ENCODE measurements at regions not wholly inside any gene's neighbourhood (a gene's known extent, or its start where the extent isn't known, plus 50 kb on each side); places are given as distances from the start of the nearest gene placed in this dataset.

DNA sequence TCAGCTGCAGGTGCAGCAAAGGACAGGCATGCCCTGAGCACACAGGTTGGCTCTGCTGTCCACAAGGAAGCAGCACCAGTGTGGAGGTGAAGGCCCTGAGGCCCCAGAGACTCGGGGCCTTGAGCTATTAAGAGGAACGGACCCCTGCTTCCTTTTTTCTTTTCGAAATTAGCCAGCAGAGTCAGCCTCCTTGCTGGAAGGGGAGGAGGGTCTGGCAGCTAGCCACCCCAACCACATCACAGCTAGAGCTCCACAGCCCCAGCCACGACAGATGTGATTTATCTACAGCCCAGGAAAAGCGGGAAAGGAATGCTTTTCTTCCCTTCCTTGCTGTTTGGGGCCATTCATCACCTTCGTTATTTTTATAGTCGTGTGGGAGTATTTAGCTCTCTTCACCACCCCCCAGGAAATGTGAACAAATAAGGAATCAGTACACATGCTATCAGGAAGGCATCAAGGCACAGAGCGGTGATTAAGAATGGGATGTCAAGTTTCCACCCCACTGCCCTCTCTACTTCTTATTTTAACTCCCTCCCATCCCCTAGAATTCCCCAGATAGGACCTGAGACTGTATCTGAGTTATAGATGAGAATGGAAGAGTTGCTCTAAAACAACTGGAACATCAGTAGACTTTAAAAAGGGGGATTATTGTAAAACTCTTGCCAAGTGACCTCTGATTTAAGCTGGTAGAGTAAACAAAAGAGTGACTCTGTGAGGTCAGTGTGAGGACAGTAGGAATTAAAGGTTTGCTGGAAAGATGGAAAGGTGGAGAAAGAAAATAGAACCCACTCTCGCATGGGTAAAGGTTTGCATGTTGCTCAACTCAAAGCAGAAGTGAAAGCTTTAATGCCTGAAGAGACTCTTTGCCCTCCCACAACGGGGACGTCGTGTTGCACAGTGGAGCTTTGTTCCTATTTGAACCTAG lies 224.7 kb upstream of the GJB5 start:
- Histone ChIP-seq H4K20me1 (ENCODE audit: low read length) (no peaks in the 10 kb centered on the region), H2AFZ (ENCODE audit: low read length) (no peak overlapping the region), H3K79me2 (ENCODE audit: low read length) (no peaks in the 10 kb centered on the region), H3K4me3 (ENCODE audit: low read length) (no peak overlapping the region), H3K4me2 (ENCODE audit: low read length) (no peak overlapping the region), H3K9me3 (ENCODE audit: low read length) (no peaks in the 10 kb centered on the region), H3F3A (ENCODE audit: low read length, unreplicated experiment) (no peaks in the 10 kb centered on the region), H3K36me3 (ENCODE audit: low read depth, low read length) (no peaks in the 10 kb centered on the region), H3K4me1 (ENCODE audit: insufficient read depth, low read length) (no peaks in the 10 kb centered on the region), H3K9me2 (replicated peaks; ENCODE audit: low read length) (no peaks in the 10 kb centered on the region), H3K27me3 (ENCODE audit: low read length) (peaks cover 25% of the 10 kb centered on the region), H3K9ac (ENCODE audit: low read length) (no peak overlapping the region), H3K27ac (ENCODE audit: low read length) (no peak overlapping the region)
- ATAC-seq = no peak
- no peak for DNase-seq
- TF ChIP-seq EZH2phosphoT487 (IDR thresholded peaks at IDR 0.05; ENCODE audit: borderline replicate concordance, low read length) = no peak
- TF ChIP-seq, protein P1, sequence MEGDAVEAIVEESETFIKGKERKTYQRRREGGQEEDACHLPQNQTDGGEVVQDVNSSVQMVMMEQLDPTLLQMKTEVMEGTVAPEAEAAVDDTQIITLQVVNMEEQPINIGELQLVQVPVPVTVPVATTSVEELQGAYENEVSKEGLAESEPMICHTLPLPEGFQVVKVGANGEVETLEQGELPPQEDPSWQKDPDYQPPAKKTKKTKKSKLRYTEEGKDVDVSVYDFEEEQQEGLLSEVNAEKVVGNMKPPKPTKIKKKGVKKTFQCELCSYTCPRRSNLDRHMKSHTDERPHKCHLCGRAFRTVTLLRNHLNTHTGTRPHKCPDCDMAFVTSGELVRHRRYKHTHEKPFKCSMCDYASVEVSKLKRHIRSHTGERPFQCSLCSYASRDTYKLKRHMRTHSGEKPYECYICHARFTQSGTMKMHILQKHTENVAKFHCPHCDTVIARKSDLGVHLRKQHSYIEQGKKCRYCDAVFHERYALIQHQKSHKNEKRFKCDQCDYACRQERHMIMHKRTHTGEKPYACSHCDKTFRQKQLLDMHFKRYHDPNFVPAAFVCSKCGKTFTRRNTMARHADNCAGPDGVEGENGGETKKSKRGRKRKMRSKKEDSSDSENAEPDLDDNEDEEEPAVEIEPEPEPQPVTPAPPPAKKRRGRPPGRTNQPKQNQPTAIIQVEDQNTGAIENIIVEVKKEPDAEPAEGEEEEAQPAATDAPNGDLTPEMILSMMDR (conservative IDR thresholded peaks at IDR 0.05; ENCODE audit: low read depth, low read length) = no peak
- TF ChIP-seq EZH2 (IDR thresholded peaks at IDR 0.05; ENCODE audit: low read length, unreplicated experiment) = no peak
- no TSS peak for BruUV-seq (replicated peaks)
- intact Hi-C loops (cut with micrococcal nuclease) = no loop called here
- ChIA-PET CTCF (no interaction called here), POLR2A (ENCODE audit: unreplicated experiment) (no interaction called here)

DNA sequence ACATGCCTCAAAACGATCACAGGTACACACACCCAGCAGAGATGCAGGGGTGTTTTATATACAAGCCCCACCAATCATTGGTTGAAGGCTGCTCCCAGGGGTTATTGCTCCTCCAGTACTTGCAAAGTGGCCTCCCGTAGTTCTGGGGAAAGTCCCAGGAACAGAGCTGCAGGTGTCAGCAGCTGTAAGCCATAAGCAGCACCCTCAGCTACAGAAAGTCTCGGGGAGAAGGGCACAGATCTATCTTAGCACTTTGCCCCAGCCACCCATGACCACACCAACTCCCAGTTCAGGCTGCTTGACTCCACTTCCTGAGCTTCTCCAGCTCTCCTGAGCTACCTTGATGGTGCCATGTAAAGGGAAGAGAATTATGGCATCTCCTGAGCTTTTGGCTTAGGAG lies 222.7 kb upstream of the GJB5 start:
- Histone ChIP-seq H3K9ac (ENCODE audit: low read length) (no peak overlapping the region), H3K79me2 (ENCODE audit: low read length) (no peaks in the 10 kb centered on the region), H3K9me2 (replicated peaks; ENCODE audit: low read length) (no peaks in the 10 kb centered on the region), H3F3A (ENCODE audit: low read length, unreplicated experiment) (no peaks in the 10 kb centered on the region), H3K9me3 (ENCODE audit: low read length) (no peaks in the 10 kb centered on the region), H4K20me1 (ENCODE audit: low read length) (no peaks in the 10 kb centered on the region), H3K4me3 (ENCODE audit: low read length) (no peak overlapping the region), H3K36me3 (ENCODE audit: low read depth, low read length) (no peaks in the 10 kb centered on the region), H3K4me2 (ENCODE audit: low read length) (no peak overlapping the region), H2AFZ (ENCODE audit: low read length) (no peak overlapping the region), H3K27me3 (ENCODE audit: low read length) (peaks cover 15% of the 10 kb centered on the region), H3K27ac (ENCODE audit: low read length) (no peak overlapping the region), H3K4me1 (ENCODE audit: insufficient read depth, low read length) (no peaks in the 10 kb centered on the region)
- intact Hi-C loops (cut with micrococcal nuclease) = no loop called here
- TF ChIP-seq EZH2phosphoT487 (IDR thresholded peaks at IDR 0.05; ENCODE audit: borderline replicate concordance, low read length) (no peak), EZH2 (IDR thresholded peaks at IDR 0.05; ENCODE audit: low read length, unreplicated experiment) (no peak)
- TF ChIP-seq, protein P1 (conservative IDR thresholded peaks at IDR 0.05; ENCODE audit: low read depth, low read length) = no peak
- DNase-seq (no peak), ATAC-seq (no peak)
- BruUV-seq (replicated peaks) = no TSS peak
- CTCF ChIA-PET = no interaction called here
- POLR2A ChIA-PET (ENCODE audit: unreplicated experiment) = no interaction called here

DNA sequence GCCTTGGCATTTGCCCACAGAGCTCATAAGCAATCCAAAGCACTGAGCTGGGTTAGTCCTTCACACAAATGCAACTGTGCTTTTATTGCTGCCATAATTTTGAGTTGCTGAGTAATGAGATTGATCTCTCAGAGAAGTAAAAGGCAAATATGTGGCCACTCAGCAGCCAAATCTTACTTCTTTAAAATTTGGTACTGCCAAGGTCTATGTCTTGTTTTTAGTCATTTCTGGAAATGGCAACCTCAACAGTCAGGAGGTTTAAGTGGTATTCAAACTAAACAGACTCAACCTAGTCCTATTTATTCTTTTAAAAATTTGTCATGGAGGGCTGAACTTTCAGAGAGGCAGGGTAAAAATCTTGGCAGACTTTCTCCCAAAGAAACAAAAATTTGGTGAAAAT lies 216.4 kb upstream of the GJB5 start:
- no peaks in the 10 kb centered on the region for H3K9me3 ChIP-seq (ENCODE audit: low read length)
- H3K36me3 ChIP-seq (ENCODE audit: low read depth, low read length) = no peaks in the 10 kb centered on the region
- TF ChIP-seq, protein P1 (conservative IDR thresholded peaks at IDR 0.05; ENCODE audit: low read depth, low read length) = no peak
- TF ChIP-seq EZH2phosphoT487 (IDR thresholded peaks at IDR 0.05; ENCODE audit: borderline replicate concordance, low read length) (no peak), EZH2 (IDR thresholded peaks at IDR 0.05; ENCODE audit: low read length, unreplicated experiment) (no peak)
- DNase-seq = no peak
- H3K4me2 ChIP-seq (ENCODE audit: low read length) = no peak overlapping the region
- ChIA-PET POLR2A (ENCODE audit: unreplicated experiment) (no interaction called here), CTCF (no interaction called here)
- no peaks in the 10 kb centered on the region for H3K9me2 ChIP-seq (replicated peaks; ENCODE audit: low read length)
- H3K27ac ChIP-seq (ENCODE audit: low read length) = no peak overlapping the region
- no peaks in the 10 kb centered on the region for H3K4me1 ChIP-seq (ENCODE audit: insufficient read depth, low read length)
- intact Hi-C loops (cut with micrococcal nuclease) = no loop called here
- H3F3A ChIP-seq (ENCODE audit: low read length, unreplicated experiment) = no peaks in the 10 kb centered on the region
- H3K27me3 ChIP-seq (ENCODE audit: low read length) = peaks cover 12% of the 10 kb centered on the region
- H4K20me1 ChIP-seq (ENCODE audit: low read length) = no peaks in the 10 kb centered on the region
- H3K9ac ChIP-seq (ENCODE audit: low read length) = no peak overlapping the region
- H3K4me3 ChIP-seq (ENCODE audit: low read length) = no peak overlapping the region
- no peak overlapping the region for H2AFZ ChIP-seq (ENCODE audit: low read length)
- ATAC-seq = no peak
- no peaks in the 10 kb centered on the region for H3K79me2 ChIP-seq (ENCODE audit: low read length)
- BruUV-seq (replicated peaks) = no TSS peak
